HEK293 (cell line): ENCODE measurements at regions not wholly inside any gene's neighbourhood (a gene's known extent, or its start where the extent isn't known, plus 50 kb on each side); places are given as distances from the start of the nearest gene placed in this dataset.

Experiments
- CTCF ChIP-seq: fragments of 450-650 bp; formaldehyde crosslinking; IDR thresholded peaks from 2 replicates; pipeline ENCODE4 v1.5.1; 2016; ENCODE audit warnings: missing biosample characterization, missing genetic modification characterization
- PBX3 ChIP-seq: sonication (generic); formaldehyde crosslinking; IDR thresholded peaks from 2 replicates; pipeline ENCODE4 v1.8.1; 2022; ENCODE audit warnings: mild to moderate bottlenecking, moderate library complexity, missing genetic modification reagents
- TCF7L2 ChIP-seq: IDR thresholded peaks from 2 replicates; pipeline ENCODE4 v1.6.1; 2011; ENCODE audit warnings: low read depth, mild to moderate bottlenecking, inconsistent platforms, low read length, moderate library complexity, borderline replicate concordance
- YY1 ChIP-seq: fragments of 450-650 bp; formaldehyde crosslinking; IDR thresholded peaks from 2 replicates; pipeline ENCODE4 v1.5.1; 2018; ENCODE audit warnings: missing biosample characterization, missing genetic modification characterization
- ZBTB17 ChIP-seq: fragments of 450-650 bp; formaldehyde crosslinking; IDR thresholded peaks from 2 replicates; pipeline ENCODE4 v1.5.1; 2016; ENCODE audit warnings: missing biosample characterization, missing genetic modification characterization
- ZNF132 ChIP-seq: fragments of 450-650 bp; formaldehyde crosslinking; IDR thresholded peaks from 2 replicates; pipeline ENCODE4 v1.5.1; 2017; ENCODE audit warnings: missing biosample characterization, missing genetic modification characterization, borderline replicate concordance
- ZNF239 ChIP-seq: fragments of 450-650 bp; formaldehyde crosslinking; IDR thresholded peaks from 2 replicates; pipeline ENCODE4 v1.5.1; 2016; ENCODE audit warnings: missing biosample characterization, missing genetic modification characterization
- ZNF639 ChIP-seq: fragments of 450-650 bp; formaldehyde crosslinking; IDR thresholded peaks from 2 replicates; pipeline ENCODE4 v1.5.1; 2016; ENCODE audit warnings: missing biosample characterization, missing genetic modification characterization
- ZSCAN4 ChIP-seq: fragments of 450-650 bp; formaldehyde crosslinking; IDR thresholded peaks from 2 replicates; pipeline ENCODE4 v1.5.1; 2017; ENCODE audit warnings: missing biosample characterization, missing genetic modification characterization

- TF ChIP-seq CTCF (tag by site-specific recombination) (no peak), ZNF132 (tag by site-specific recombination) (no peak), ZBTB17 (tag by site-specific recombination) (no peak), ZSCAN4 (tag by site-specific recombination) (no peak), TCF7L2 (no peak), ZNF639 (tag by site-specific recombination) (no peak), YY1 (tag by site-specific recombination) (no peak), PBX3 (CRISPR knock-in tag) (no peak), ZNF239 (no peak)
These were observed 874.8 kb downstream of the AMY1C start for GRCh38 chr1:104624538-104624937.
